K562 (cell line): ENCODE measurements at regions not wholly inside any gene's neighbourhood (a gene's known extent, or its start where the extent isn't known, plus 50 kb on each side); places are given as distances from the start of the nearest gene placed in this dataset.

Experiments
- ATAC-seq: fragments of 200-7000 bp; cut with Tn5 transposase; 3 replicates; pipeline ENCODE4 v1.9.1; 2020; ENCODE audit warnings: moderate library complexity
- BruUV-seq: library from RNA; stranded (reverse); fragments of 400-500 nt; replicated peaks from 2 replicates; lab custom pipeline; 2021; lab: Mats Ljungman, UMichigan
- CTCF ChIA-PET: fragments of 300-600 bp; formaldehyde crosslinking; extraction: SDS; loops from one replicate; lab custom pipeline; 2021; ENCODE audit warnings: low intra/inter-chr PET ratio; lab: Yijun Ruan, JAX
- POLR2A ChIA-PET: fragments of 300-600, 350-650 bp; sonication (Branson Sonifier 250); formaldehyde crosslinking; extraction: SDS; loops from one replicate; lab custom pipeline; 2021; ENCODE audit warnings: antibody characterized with exemption, inconsistent platforms; lab: Yijun Ruan, JAX
- DNase-seq, 4 experiments: peaks; one replicate each; pipeline versions ENCODE4 v3.0.0 to v3.0.0-alpha.2; 2011 to 2018; ENCODE audit warnings: low spot score in 3 of 4, mixed read lengths in 3 of 4; ENCODE audit errors: extremely low read depth in 1 of 4
- FAIRE-seq: peaks from 2 replicates; lab custom pipeline; 2011; peaks lifted over from hg19 to GRCh38; lab: Jason Lieb, UNC
- H2AFZ ChIP-seq: 2 replicates; pipeline ENCODE4 v1.6.0; 2011; ENCODE audit warnings: low read depth, low read length, control low read depth, inconsistent platforms
- H3K27ac ChIP-seq: fragments of 200-600 bp; 3 replicates; pipeline ENCODE4 v1.8.0; 2011; ENCODE audit warnings: low read depth, mild to moderate bottlenecking, control low read depth, inconsistent platforms, low read length, moderate library complexity, mixed read lengths; ENCODE audit errors: extremely low read depth
- H3K27me3 ChIP-seq, 2 experiments: fragments of 300-600 bp in 1 of 2; 2 replicates in 1 of 2; 3 replicates in 1 of 2; pipeline versions ENCODE4 v1.6.0 to v1.8.0; 2011; ENCODE audit warnings: inconsistent platforms in 2 of 2, low read length in 2 of 2, mild to moderate bottlenecking in 1 of 2, mixed read lengths in 1 of 2, moderate library complexity in 1 of 2; ENCODE audit not compliant: control insufficient read depth in 2 of 2, insufficient read depth in 2 of 2
- H3K36me3 ChIP-seq: fragments of 300-600 bp; 3 replicates; pipeline ENCODE4 v1.8.0; 2011; ENCODE audit warnings: mild to moderate bottlenecking, low read length, inconsistent platforms; ENCODE audit not compliant: control insufficient read depth, insufficient read depth
- H3K4me1 ChIP-seq, 2 experiments: fragments of 200-600 bp in 1 of 2; replicated peaks in 1 of 2; 2 replicates in 1 of 2; 3 replicates in 1 of 2; pipeline versions ENCODE4 v1.5.1 to v1.8.0; 2011; ENCODE audit warnings: inconsistent platforms in 2 of 2, low read length in 2 of 2, mild to moderate bottlenecking in 1 of 2, mixed read lengths in 1 of 2, moderate library complexity in 1 of 2; ENCODE audit not compliant: control insufficient read depth in 2 of 2, insufficient read depth in 2 of 2
- H3K4me2 ChIP-seq: 2 replicates; pipeline ENCODE4 v1.6.1; 2011; ENCODE audit warnings: low read length, control low read depth, inconsistent platforms, mixed read lengths; ENCODE audit not compliant: insufficient read depth
- H3K4me3 ChIP-seq: fragments of 200-600 bp; sonication (generic), shearing (Covaris generic); 2 replicates; pipeline ENCODE4 v1.5.1; 2016; ENCODE audit warnings: control low read depth, inconsistent platforms
- H3K79me2 ChIP-seq: fragments of 200-600 bp; 3 replicates; pipeline ENCODE4 v1.8.0; 2011; ENCODE audit warnings: low read length, inconsistent platforms; ENCODE audit not compliant: control insufficient read depth, insufficient read depth
- H3K9ac ChIP-seq, 2 experiments: 2 replicates each; pipeline versions ENCODE4 v1.6.0 to v1.6.1; 2011; ENCODE audit warnings: low read depth in 2 of 2, low read length in 2 of 2, control low read depth in 1 of 2, inconsistent platforms in 1 of 2, mild to moderate bottlenecking in 1 of 2, mixed read lengths in 1 of 2; ENCODE audit not compliant: insufficient read depth in 1 of 2
- H3K9me1 ChIP-seq: one replicate; pipeline ENCODE4 v1.6.0; 2011; ENCODE audit warnings: inconsistent platforms, mild to moderate bottlenecking, low read length, moderate library complexity; ENCODE audit not compliant: control insufficient read depth, insufficient read depth
- H3K9me3 ChIP-seq: replicated peaks from 2 replicates; pipeline ENCODE4 v1.5.1; 2011; ENCODE audit warnings: low read depth, low read length, inconsistent platforms; ENCODE audit not compliant: control insufficient read depth, insufficient read depth
- H4K20me1 ChIP-seq: replicated peaks from 2 replicates; pipeline ENCODE4 v1.6.1; 2011; ENCODE audit warnings: low read length, inconsistent platforms, mixed read lengths; ENCODE audit not compliant: control insufficient read depth, insufficient read depth
- ATF7 ChIP-seq: fragments of 450-650 bp; IDR thresholded peaks from 2 replicates; pipeline ENCODE4 v1.7.1; 2014; ENCODE audit warnings: mild to moderate bottlenecking, moderate library complexity
- CHCHD3 ChIP-seq: fragments of 250-450 bp; sonication (Bioruptor Pico); IDR thresholded peaks from 2 replicates; pipeline ENCODE4 v2.1.2; 2022; ENCODE audit warnings: mild to moderate bottlenecking
- DMBX1 ChIP-seq: fragments of 250-450 bp; sonication (Bioruptor Pico); IDR thresholded peaks from 2 replicates; pipeline ENCODE4 v1.8.0; 2022; ENCODE audit warnings: inconsistent platforms, mild to moderate bottlenecking, moderate library complexity, borderline replicate concordance
- ELF2 ChIP-seq: fragments of 250-450 bp; sonication (Bioruptor Pico); IDR thresholded peaks from 2 replicates; pipeline ENCODE4 v1.5.0; 2021; ENCODE audit warnings: mild to moderate bottlenecking
- ETV6 ChIP-seq, 3 experiments: fragments of 150-350 bp in 1 of 3; sonication (generic) in 1 of 3; formaldehyde crosslinking in 1 of 3; IDR thresholded peaks; 2 replicates each; pipeline versions ENCODE4 v1.6.1 to v1.8.0; 2014 to 2022; ENCODE audit warnings: borderline replicate concordance in 2 of 3, low read depth in 2 of 3, antibody characterized with exemption in 1 of 3, low read length in 1 of 3, mild to moderate bottlenecking in 1 of 3, missing genetic modification reagents in 1 of 3
- PTTG1 ChIP-seq: fragments of 450-650 bp; IDR thresholded peaks from 2 replicates; pipeline ENCODE4 v1.6.1; 2016; ENCODE audit warnings: low read depth, mild to moderate bottlenecking, missing genetic modification characterization, missing compliant biosample characterization
- RNF219 ChIP-seq: fragments of 250-450 bp; sonication (Bioruptor Pico); IDR thresholded peaks from 2 replicates; pipeline ENCODE4 v1.5.0; 2022; ENCODE audit warnings: mild to moderate bottlenecking
- TEAD4 ChIP-seq, 2 experiments: sonication (generic) in 1 of 2; formaldehyde crosslinking in 1 of 2; IDR thresholded peaks; 2 replicates each; pipeline versions ENCODE4 v1.6.1 to v1.8.0; 2012 to 2022; ENCODE audit warnings: borderline replicate concordance in 1 of 2, inconsistent platforms in 1 of 2, low read length in 1 of 2, mild to moderate bottlenecking in 1 of 2, missing genetic modification reagents in 1 of 2
- TSC22D4 ChIP-seq: fragments of 450-650 bp; IDR thresholded peaks from 2 replicates; pipeline ENCODE4 v1.6.1; 2016; ENCODE audit warnings: missing genetic modification characterization, missing biosample characterization, control low read depth
- ZBTB34 ChIP-seq: fragments of 250-450 bp; sonication (Bioruptor Pico); IDR thresholded peaks from 2 replicates; pipeline ENCODE4 v1.8.0; 2021; ENCODE audit warnings: mild to moderate bottlenecking, moderate library complexity
- ZNF175 ChIP-seq: fragments of 200-800 bp; sonication (Bioruptor generic); IDR thresholded peaks from 2 replicates; pipeline ENCODE4 v1.6.1; 2016; ENCODE audit warnings: low read depth, mild to moderate bottlenecking, missing genetic modification characterization, missing compliant biosample characterization
- ZNF398 ChIP-seq: fragments of 250-450 bp; sonication (Bioruptor Pico); IDR thresholded peaks from 2 replicates; pipeline ENCODE4 v1.8.0; 2021; ENCODE audit warnings: moderate library complexity, mild to moderate bottlenecking, inconsistent platforms
- WGBS: fragments of 100-300 bp; shearing (Covaris generic); methylation state at CpG from one replicate; pipeline ENCODE4 v1.1.6; 2016; ENCODE audit warnings: low coverage, mixed read lengths; ENCODE audit not compliant: insufficient coverage; ENCODE audit errors: missing lambda C conversion rate; 5-methylcytosine and 5-hydroxymethylcytosine counted together
- in situ Hi-C: fragments of 300-500 bp; cut with MboI; formaldehyde crosslinking; loops from 4 replicates; pipeline ENCODE4 v1.15.0; 2018; ENCODE audit warnings: inconsistent platforms, mixed read lengths
- intact Hi-C: fragments of 100-400 bp; cut with micrococcal nuclease; formaldehyde crosslinking; loops from 2 replicates; pipeline ENCODE4 v1.14.2; 2022

GRCh38 chrX:147763131-147763530 is 148.6 kb upstream of the FMR1 start (continued):
- TF ChIP-seq RNF219 (CRISPR knock-in tag) (no peak), ZNF175 (CRISPR knock-in tag) (no peak), ATF7 (no peak), PTTG1 (tag) (no peak), ETV6 (IDR thresholded peaks at IDR 0.05; ENCODE audit: borderline replicate concordance in 1 of 2, low read depth in 2 of 2, low read length in 1 of 2) (no peak), ETV6 (CRISPR knock-in tag; IDR thresholded peaks at IDR 0.05; ENCODE audit: borderline replicate concordance) (no peak)

- Histone ChIP-seq H3K4me3 (no peak overlapping the region), H3K9me1 (no peaks in the 10 kb centered on the region), H2AFZ (no peak overlapping the region), H3K27ac (no peak overlapping the region), H3K9me3 (no peaks in the 10 kb centered on the region), H3K9ac (no peak overlapping the region), H3K4me2 (no peak overlapping the region), H3K36me3 (no peaks in the 10 kb centered on the region), H3K27me3 (no peaks in the 10 kb centered on the region), H3K4me1 (no peaks in the 10 kb centered on the region), H4K20me1 (no peaks in the 10 kb centered on the region), H3K79me2 (no peaks in the 10 kb centered on the region)
- DNase-seq (no peak), FAIRE-seq (no peak), ATAC-seq (no peak)
- ChIA-PET POLR2A (no interaction called here), CTCF (no interaction called here)
- intact Hi-C loops = no loop called here
- in situ Hi-C loops = no loop called here
- no TSS peak for BruUV-seq
- 0% methylated on average over 1 of the region's 1 CpG for WGBS
- TF ChIP-seq TSC22D4 (tag) (no peak), PTTG1 (tag) (no peak), ELF2 (CRISPR knock-in tag) (no peak), DMBX1 (no peak), TEAD4 (IDR thresholded peaks at IDR 0.05; ENCODE audit: low read length) (no peak), TEAD4 (CRISPR knock-in tag; IDR thresholded peaks at IDR 0.05; ENCODE audit: borderline replicate concordance) (no peak), RNF219 (CRISPR knock-in tag) (no peak), ZBTB34 (CRISPR knock-in tag) (no peak), ZNF398 (CRISPR knock-in tag) (no peak), CHCHD3 (CRISPR knock-in tag) (no peak)
These were observed 146.9 kb upstream of the FMR1 start for GRCh38 chrX:147764868-147765267.
